HG03175 (cell line): ENCODE measurements at regions not wholly inside any gene's neighbourhood (a gene's known extent, or its start where the extent isn't known, plus 50 kb on each side); places are given as distances from the start of the nearest gene placed in this dataset.
"Not testable (repeated sequence)": the region's sequence is repeated elsewhere in the genome, so short reads cannot be mapped to it uniquely, and the experiment has no call there.

Experiments
- ATAC-seq: cut with Tn5 transposase; IDR thresholded peaks from one replicate; pipeline ENCODE4 v1.9.1; 2021; ENCODE audit warnings: mild to moderate bottlenecking, moderate library complexity; ENCODE audit not compliant: unreplicated experiment

DNA sequence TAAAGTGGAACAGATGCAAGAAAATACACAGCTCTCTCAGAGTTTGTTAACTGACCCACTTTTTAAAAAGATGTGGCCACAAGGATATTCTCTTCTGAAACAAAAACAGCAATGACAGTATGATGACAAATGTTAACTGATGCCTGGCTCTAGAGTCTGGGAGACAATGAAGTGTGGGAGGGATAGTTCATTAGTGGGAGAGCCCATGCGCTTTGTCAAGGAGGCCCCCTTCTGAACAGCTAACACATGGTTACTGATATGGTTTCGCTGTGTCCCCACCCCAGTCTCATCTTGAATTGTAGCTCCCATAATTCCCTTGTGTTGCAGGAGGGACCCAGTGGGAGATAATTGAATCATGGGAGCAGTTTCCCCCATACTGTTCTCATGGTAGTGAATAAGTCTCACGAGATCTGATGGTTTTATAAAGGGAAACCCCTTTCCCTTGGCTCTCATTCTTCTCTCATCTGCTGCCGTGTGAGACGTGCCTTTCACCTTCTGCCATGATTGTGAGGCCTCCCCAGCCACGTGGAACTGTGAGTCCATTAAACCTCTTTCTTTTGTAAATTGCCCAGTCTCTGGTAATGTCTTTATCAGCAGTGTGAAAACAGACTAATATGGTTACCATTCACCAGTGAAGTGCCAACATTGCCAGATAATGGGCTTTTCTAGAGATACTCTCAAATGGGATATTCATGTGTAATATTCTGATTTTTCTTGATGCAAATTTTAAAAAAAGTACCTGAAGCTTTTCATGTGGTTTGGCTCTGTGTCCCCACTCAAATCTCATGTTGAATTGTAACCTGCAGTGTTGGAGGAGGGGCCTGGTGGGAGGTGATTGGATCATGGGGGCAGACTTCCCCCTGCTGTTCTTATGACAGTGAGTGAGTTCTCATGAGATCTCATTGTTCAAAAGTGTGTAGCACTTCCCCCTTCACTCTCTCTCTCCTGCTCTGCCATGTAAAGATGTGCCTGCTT, 435.8 kb downstream of the SHISA9 start:
- not testable (repeated sequence) for ATAC-seq

DNA sequence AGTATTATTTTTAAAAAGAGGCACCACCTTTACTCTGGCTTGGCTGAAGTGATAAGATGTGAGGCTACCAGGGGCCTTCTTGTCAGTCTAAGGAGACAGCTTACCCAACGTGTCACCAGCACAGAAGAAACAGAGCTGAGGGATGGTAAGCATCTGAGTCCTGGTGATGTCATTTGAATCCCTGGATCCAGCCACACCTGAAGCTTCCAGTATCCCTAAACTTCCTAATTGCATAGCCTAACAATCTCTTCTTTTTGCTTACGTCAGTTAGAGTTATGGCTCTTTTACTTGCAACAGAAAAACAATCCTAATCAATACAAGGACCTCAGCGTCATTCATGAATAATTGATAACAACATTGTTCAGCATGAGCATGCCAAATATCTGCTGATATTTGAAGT, 436.6 kb downstream of the SHISA9 start:
- ATAC-seq = no peak

DNA sequence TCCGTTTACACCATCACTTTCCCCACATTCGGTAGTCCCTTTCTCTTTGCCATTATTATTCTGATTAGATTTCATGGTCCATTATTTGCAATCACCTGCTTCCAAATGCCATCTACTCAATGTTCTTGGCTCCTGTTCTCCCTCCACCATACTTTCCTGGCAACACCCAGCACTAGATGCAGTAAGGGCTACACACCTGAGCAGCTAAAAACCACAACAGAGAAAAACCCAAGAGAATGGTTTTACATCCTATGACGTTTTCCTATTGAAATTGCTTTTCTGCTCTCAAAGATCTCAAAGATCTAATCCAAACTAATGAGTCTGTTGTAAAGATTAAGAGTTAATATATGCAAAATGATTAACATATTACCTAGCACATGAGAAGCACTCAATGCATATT, 441.3 kb downstream of the SHISA9 start:
- ATAC-seq = no peak

DNA sequence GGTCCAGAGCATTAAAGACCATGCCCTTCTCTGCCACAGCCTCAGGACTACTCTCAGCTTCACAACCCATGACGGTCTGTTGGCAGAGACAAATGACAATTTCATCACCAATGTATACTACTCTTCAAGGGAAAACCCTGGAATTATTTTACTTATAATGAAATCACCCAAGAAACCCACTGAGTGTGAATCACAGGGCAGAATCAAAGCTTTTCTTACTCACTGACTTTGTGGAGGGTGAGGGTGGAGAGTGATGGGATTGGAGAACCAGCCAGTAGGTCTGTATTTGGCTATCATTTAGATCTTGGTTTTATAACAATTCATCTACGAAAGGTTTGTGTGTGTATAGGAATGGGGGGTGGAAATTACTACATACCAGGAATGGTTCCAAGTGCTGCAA, 442.6 kb downstream of the SHISA9 start:
- no peak for ATAC-seq

DNA sequence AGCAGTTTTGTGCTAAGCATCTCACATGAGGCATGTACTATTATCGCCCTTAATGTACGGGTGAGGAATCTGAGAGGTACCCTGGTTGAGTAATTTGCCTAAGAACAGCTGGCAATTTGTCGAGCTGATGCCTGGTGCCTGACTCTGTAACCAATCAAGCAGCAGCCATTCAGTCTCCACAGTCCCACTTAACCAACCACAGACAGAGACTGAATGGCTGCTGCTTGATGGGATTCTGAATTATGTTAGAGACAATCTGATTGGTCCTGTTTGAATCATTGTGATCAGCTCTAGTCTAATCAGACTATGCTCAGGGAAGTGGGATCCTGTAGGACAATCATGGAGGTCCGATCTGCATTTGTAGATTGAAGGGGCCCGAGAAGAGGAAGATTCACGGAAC, 447.0 kb downstream of the SHISA9 start:
- ATAC-seq = no peak

DNA sequence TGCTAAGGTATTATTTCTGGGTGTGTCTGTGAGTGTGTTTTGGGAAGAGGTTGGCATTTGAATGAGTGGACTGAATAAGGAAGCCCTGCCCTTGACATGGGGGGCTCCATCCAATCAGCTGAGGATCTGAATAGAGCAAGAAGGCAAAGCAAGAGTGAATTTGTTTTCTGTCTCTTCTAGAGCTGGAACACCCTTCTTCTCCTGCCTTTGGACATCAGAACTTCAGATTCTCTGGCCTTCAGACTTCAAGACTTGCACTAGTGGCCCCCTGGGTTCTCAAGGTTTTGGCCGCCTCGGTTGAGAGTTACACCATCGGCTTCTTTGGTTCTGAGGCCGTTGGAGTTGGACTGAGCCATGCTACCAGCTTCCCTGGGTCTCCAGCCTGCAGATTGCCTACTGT, 448.6 kb downstream of the SHISA9 start:
- ATAC-seq = no peak

DNA sequence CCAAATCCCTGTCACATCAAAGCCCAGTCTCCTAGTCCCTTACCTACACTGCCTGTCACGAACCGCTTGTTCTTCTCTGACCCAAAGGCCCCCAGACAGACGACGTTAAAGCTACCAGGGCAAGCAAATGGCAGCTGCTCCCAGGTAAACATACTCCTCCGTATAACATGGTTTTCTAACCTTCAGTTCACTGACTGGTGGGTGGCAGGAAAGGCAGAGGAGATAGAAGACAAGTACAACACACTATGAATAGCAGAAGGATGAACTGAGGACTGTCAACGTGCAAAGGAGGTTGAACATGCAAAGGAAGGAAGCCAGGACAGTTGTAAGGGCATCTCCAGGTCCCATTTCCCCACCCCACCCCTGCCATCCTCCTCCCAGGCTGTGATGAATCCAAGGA, 449.8 kb downstream of the SHISA9 start:
- no peak for ATAC-seq

DNA sequence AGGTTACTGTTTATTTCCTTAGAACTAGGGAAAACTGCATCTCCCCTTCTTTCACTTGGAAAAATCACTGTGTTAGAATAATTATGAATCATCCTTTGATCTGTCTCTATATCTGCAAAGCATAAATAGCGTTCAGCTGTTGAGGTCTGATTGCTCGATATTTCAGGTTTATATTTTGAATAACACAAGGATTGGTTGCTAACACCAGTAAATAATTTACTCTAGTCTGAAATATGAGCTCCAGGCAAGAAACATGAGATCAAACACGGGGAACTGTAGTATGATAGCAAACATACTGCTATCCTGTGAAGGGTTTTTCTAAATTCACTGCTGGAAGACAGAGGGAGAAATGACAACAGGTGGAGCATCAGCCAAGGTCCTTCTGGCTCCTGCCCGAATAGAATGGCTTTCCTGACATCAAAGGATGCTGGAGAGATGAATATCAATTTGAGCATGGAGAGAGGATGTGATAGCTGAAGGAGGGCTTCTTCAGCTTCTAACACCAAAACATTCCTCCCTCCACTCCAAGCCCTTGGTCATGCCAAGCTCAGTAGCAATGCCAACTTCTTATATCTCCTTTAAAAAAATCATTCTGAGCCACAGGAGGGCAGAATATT, 450.3 kb downstream of the SHISA9 start:
- ATAC-seq = no peak

DNA sequence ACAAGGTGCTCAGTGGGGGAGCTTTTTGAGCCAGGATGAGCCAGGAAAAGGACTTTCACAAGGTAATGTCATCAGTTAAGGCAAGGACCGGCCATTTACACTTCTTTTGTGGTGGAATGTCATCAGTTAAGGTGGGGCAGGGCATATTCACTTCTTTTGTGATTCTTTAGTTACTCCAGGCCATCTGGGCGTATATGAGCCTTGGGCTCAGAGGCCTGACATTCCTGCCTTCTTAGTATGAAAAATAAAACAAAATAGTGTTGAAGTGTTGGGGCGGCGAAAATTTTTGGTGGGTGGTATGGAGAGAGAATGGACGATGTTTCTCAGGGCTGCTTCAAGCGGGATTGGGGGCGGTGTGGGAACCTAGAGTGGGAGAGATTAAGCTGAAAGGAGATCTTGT, 451.4 kb downstream of the SHISA9 start:
- ATAC-seq = not testable (repeated sequence)

DNA sequence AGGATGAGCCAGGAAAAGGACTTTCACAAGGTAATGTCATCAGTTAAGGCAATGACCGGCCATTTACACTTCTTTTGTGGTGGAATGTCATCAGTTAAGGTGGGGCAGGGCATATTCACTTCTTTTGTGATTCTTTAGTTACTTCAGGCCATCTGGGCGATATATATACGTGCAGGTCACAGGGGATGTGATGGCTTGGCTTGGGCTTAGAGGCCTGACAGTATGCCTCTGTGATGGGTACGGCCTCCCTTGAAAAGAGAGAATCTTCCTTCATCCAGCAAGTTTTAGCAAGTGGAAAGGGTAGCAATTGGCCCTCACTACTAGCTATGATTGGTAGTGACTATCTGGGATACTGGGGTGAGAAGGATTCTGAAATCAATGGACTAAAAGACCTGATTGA, 456.4 kb downstream of the SHISA9 start:
- not testable (repeated sequence) for ATAC-seq

DNA sequence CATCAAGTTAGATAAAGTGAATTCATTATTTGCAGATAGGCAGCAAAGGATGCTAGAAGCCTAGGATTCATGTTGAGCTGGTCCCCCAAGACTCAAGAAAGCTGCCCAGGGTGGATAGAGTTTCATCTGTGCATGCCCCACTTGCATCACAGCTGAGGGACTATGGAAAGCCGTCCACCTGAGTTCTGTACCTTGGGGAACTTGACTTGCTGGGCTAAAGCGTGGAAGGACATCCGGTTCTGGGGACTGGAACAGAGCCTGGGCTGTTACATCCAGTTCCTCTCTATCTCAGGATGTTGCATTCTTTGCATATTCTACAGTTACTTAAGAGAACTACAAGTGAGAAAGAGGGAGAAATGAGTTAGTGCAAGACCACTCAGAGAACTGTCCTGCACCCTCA, 458.4 kb downstream of the SHISA9 start:
- ATAC-seq = no peak

DNA sequence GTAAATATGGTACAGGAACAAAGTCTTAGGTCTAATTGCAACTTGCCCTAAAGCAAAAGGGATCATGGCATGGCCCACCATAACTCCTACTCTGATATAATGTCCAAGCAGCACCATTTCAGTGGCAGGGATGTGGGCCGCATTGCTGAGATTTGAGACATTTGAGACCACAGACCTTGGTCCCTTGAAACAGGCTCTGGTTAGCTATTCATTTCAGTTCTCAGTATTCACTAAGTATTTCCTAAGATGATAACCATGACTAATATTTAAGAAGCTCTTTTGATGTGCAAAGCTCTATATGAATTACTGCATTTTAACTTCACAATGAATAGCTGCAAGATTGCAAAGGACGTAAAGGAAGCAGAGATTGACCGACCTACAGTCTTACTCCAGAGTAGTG, 471.0 kb downstream of the SHISA9 start:
- no peak for ATAC-seq

DNA sequence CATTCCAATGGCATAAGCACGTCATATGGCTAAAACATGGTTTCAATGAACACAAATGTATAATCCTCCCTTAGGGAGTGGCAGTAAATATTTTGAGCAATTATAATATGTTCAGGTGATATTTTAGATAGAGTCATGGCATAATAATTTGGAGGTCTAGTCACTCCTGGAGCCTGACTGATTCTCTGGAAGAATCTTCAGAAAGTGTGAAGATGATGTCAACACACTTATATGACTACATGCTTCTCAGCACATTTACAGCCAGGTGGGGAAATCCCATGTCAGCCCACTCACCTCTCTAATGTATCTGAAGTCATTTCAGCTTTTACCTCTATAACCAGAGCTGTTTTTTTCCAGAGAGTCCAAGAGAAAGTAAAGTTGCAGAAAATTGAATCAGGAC, 474.8 kb downstream of the SHISA9 start:
- no peak for ATAC-seq

DNA sequence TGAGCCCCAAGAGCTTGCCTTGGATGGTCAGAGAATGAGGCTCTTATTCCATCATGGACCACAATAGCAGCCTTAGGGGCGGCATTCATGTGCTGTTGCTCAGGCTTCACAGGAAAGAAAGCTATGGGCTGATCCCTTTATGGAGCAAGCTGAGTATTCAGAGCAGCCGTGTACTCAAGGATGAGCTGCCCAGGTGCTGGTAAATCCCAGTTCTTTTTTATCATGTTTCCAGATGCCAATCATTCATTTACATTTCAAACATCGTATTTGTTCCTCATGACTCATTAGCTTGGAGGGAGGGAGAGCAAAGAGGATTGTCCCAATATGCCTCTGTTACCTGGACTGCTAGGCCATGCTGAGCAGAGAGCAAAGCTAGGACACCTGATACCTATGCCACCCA, 475.7 kb downstream of the SHISA9 start:
- ATAC-seq = no peak

DNA sequence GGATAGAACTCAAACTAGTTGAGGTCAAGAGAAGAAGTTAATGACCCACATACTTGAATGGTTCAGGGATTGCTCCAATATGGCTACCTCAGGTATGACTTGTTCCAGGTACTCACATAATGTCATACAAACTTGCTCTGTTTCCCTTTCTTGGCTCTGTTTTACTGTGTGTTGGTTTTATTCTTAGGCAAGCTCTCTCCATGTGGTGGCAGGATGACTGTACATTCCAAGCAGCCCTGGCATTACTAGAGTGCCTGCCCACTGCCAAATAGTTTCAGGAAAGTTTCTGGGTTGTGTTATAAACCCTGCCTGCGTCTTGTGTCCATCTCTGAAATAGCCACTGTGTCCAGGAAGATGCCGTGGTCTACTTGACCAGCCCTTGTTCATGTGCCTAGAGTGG, 476.8 kb downstream of the SHISA9 start:
- no peak for ATAC-seq

DNA sequence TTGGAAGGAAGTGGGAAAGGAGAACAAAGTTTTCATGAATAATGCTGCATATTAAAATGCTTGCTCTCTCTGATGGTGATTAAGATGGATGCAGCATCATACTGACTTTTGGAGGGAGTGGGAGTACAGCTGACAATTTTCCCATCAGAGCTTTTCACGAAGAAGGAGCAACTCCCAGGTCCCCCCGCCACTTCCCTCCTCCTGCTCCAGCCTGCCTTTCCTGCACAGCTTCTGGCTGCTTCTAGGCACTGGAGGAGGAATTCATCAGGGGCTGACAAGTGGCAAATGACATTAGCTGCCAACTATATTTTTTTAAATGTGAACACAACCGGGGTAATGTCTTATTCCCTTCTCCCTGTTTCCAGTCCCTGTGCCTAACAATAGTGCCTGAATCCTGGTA, 477.9 kb downstream of the SHISA9 start:
- no peak for ATAC-seq

DNA sequence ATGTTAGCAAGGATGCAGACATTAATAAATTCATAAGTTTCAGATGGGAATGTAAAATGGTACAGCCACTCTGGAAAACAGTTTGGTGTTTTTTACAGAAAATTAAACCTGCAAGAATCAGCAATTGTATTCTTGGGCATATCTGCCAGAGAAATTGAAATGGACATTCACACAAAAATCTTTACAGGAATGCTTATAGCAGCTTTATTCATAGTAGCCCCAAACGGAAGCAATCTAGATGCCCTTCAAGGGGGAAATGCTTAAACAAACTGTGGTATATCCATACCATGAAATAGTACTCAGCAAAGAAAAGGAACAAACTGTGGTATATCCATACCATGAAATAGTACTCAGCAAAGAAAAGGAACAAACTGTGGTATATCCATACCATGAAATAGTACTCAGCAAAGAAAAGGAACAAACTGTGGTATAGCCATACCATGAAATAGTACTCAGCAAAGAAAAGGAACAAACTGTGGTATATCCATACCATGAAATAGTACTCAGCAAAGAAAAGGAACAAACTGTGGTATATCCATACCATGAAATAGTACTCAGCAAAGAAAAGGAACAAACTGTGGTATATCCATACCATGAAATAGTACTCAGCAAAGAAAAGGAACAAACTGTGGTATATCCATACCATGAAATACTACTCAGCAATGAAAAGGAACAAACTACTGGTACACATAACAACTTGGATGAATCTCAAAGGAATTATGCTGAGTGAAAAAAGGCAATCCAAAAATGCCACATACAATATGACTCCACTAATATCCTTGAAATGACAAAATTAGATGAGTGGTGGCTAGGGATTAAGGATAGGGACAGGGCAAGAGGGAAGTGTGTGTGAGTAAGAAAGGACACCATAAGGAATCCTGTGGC, 484.0 kb downstream of the SHISA9 start:
- ATAC-seq = not testable (repeated sequence)

DNA sequence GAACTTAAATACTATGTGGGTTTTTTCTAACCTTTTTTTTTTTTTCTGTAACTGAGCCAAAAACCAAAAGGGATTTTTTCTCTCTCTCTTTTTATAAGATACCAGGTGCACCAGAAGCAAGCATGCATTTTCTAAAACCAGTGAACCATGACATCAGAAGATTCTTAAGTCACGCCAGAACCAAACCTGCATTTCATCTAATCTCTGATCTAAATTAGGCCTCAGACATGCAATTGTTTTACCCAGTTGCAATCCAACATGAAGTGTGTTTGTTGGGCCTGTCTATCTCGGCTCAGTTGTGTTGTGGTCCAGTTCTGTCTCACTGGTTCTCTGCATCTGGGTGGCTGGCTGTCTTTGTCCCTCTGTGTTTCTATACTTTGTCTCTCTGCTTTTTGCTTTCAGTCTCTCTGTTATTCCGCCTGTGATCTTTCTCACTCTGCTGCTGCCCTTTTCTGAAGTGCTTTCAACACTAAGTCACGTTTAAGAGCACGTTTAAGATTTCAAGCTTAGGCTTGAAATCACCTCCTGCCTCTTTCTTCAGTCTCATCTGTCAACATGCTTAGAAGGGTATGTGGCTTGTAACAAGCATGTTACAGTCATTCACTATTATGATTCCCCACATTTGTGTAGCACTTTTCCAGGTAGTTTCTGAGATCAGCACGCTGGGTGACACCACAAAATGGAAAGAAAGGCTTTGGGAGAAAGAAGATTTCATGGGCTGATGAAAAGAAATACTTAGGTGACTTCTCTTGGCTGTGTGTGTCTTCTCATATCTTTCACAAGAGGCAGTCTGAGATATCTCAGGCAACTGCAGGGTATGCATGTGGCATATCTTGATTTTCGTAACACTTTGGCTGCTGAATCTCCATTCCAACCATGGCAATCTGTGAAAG, 488.9 kb downstream of the SHISA9 start:
- ATAC-seq = peak; percentile 63

DNA sequence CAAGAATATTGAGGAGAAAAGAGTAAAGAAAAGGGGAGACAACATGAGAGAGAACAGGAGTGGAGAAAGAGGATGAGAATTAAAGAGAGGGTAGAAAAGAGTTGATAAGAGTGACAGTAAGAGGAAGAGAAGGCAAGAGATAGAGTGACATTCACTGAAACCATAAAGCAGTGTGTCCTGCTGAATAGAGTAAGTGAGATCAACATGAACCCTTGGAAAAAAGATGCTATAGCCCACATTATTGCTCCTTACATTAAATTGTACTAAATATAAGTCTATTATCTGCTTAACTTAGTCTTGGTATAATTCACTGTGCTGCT, 489.5 kb downstream of the SHISA9 start:
- no peak for ATAC-seq

DNA sequence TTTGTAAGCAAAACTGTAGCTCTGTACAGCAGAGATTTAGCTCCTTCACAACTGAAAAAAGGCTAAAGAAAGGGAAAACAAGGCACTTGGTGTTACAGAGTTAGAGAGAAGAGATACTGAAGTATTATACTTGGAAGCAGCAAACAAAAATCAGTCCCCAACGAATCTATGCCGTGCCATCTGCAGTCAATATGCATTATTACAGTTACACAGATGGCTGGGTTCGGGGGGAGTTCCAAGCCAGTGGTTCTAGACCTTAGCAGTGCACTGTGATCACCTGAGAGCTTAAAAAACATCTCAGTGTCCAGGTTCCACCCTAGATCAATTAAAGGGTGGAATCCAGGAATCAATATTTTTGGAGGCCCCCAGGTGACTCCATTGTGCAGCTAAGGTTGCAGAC, 489.9 kb downstream of the SHISA9 start:
- no peak for ATAC-seq

DNA sequence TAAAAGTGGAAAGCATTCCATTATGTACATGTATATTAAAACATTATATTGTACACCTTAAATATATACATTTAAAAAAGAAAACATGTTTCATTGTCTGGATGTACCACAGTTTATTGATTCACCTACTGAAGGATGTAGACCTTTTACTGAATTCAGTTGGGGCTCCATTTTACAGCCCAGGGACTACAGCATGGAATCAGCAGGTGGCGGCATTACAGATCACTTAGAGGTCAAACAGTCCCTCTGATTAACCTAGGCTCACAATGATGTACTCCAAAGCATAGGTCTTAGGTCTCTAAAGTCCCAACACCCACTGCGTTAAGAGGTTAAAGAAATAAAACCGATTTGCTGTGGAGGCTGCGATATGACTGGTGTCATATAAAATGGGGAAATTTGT, 490.9 kb downstream of the SHISA9 start:
- no peak for ATAC-seq
